ENCODE measurements at regions not wholly inside any gene's neighbourhood (a gene's known extent, or its start where the extent isn't known, plus 50 kb on each side); places are given as distances from the start of the nearest gene placed in this dataset.

DNA sequence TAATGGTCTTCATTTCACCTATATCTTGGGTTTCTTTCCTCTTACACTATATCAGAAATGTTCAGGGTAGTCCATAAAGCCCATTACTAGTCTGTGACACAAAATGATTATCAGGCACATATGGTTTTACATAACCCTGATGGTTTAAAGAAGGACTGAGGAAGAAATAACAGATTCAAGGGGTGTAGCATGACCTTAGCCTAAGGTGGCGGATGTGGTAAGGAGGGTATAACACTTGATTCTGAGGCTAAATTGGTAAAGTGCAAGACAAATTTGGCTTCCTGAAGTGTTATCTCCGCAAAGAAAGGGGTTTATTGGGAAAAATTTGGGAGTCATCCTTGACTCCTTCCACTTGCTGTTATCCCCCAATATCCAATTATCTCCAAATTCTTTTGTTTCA is 388.2 kb upstream of the RPS23 start:
- no peak for DNase-seq
- H3K9me3 ChIP-seq, result no peaks in the 10 kb centered on the region
- H3K36me3 ChIP-seq, result no peaks in the 10 kb centered on the region
- H3K27me3 ChIP-seq, result no peaks in the 10 kb centered on the region
- intact Hi-C loops (cut with DNase I), result no loop called here
- TF ChIP-seq, protein P1, sequence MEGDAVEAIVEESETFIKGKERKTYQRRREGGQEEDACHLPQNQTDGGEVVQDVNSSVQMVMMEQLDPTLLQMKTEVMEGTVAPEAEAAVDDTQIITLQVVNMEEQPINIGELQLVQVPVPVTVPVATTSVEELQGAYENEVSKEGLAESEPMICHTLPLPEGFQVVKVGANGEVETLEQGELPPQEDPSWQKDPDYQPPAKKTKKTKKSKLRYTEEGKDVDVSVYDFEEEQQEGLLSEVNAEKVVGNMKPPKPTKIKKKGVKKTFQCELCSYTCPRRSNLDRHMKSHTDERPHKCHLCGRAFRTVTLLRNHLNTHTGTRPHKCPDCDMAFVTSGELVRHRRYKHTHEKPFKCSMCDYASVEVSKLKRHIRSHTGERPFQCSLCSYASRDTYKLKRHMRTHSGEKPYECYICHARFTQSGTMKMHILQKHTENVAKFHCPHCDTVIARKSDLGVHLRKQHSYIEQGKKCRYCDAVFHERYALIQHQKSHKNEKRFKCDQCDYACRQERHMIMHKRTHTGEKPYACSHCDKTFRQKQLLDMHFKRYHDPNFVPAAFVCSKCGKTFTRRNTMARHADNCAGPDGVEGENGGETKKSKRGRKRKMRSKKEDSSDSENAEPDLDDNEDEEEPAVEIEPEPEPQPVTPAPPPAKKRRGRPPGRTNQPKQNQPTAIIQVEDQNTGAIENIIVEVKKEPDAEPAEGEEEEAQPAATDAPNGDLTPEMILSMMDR (IDR thresholded peaks at IDR 0.05), result no peak
- H3K4me1 ChIP-seq, result no peaks in the 10 kb centered on the region
- no peak overlapping the region for H3K27ac ChIP-seq
- no peak for ATAC-seq
- H3K4me3 ChIP-seq, result no peak overlapping the region

GRCh38 chr5:82664732-82665131 is 386.6 kb upstream of the RPS23 start:
- ATAC-seq (no peak), DNase-seq (no peak)
- TF ChIP-seq, protein P1 (IDR thresholded peaks at IDR 0.05), result no peak
- no peak overlapping the region for H3K4me3 ChIP-seq
- no peak overlapping the region for H3K27ac ChIP-seq
- no peaks in the 10 kb centered on the region for H3K9me3 ChIP-seq
- no peaks in the 10 kb centered on the region for H3K36me3 ChIP-seq
- peaks cover 0 to 2% of the 10 kb centered on the region in 2 donors for H3K4me1 ChIP-seq
- intact Hi-C loops (cut with DNase I), result no loop called here
- no peaks in the 10 kb centered on the region for H3K27me3 ChIP-seq

GRCh38 chr5:82663225-82663624 is 385.1 kb upstream of the RPS23 start:
- H3K9me3 ChIP-seq, result no peaks in the 10 kb centered on the region
- peaks cover 0 to 5% of the 10 kb centered on the region in 2 donors for H3K4me1 ChIP-seq
- no peak for ATAC-seq
- no peak overlapping the region for H3K27ac ChIP-seq
- no peaks in the 10 kb centered on the region for H3K36me3 ChIP-seq
- H3K27me3 ChIP-seq, result no peaks in the 10 kb centered on the region
- H3K4me3 ChIP-seq, result no peak overlapping the region
- TF ChIP-seq, protein P1 (IDR thresholded peaks at IDR 0.05), result no peak
- DNase-seq, result no peak
- intact Hi-C loops (cut with DNase I), result no loop called here

DNA sequence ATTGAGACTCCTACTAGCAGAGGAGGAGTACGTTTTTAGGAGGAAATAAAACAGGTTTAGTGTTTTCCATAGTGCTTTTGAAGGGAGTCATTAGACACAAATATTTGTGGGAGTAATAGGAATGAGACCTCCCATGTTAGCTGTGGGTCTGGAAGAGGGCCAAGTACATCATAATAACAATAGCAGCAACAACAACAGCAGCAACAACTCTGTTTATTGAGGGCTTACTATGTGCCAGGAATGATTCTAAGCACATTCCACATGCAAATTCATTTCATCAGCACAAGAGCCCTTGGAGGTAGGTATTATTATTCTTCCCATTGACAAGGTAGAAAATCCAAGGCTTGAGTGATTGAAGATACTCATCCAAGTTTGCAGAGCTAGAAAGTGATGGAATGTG is 384.2 kb upstream of the RPS23 start:
- H3K27me3 ChIP-seq, result no peaks in the 10 kb centered on the region
- TF ChIP-seq, protein P1 (IDR thresholded peaks at IDR 0.05), result no peak
- ATAC-seq, result no peak
- H3K27ac ChIP-seq, result no peak overlapping the region
- intact Hi-C loops (cut with DNase I), result no loop called here
- H3K4me1 ChIP-seq, result peaks cover 0 to 5% of the 10 kb centered on the region in 2 donors
- no peaks in the 10 kb centered on the region for H3K36me3 ChIP-seq
- H3K4me3 ChIP-seq, result no peak overlapping the region
- H3K9me3 ChIP-seq, result no peaks in the 10 kb centered on the region
- DNase-seq, result no peak

DNA sequence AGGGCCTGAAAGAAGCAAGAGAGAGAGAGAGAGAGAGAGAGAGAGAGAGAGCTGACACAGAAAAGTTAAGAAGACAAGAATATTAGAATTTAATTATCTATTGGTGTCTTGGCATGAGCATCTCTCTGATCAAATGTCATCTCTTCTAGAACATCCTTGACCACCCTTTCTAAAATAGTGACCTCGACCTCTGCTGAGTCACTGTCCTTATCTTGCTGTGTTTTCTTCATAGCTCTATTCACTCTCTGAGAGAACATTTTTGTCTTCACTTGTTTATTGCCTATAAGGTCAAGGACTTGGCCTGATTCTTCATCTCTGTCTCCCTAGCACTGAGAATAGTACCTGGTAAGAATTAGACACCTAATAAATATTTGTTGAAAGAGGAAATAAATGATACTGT is 383.8 kb upstream of the RPS23 start:
- H3K27ac ChIP-seq, result no peak overlapping the region
- no peaks in the 10 kb centered on the region for H3K9me3 ChIP-seq
- intact Hi-C loops (cut with DNase I), result no loop called here
- TF ChIP-seq, protein P1 (IDR thresholded peaks at IDR 0.05), result no peak
- no peak for DNase-seq
- no peaks in the 10 kb centered on the region for H3K36me3 ChIP-seq
- no peak overlapping the region for H3K4me3 ChIP-seq
- no peaks in the 10 kb centered on the region for H3K27me3 ChIP-seq
- ATAC-seq, result no peak
- peaks cover 0 to 5% of the 10 kb centered on the region in 2 donors for H3K4me1 ChIP-seq
